ENCODE measurements at regions not wholly inside any gene's neighbourhood (a gene's known extent, or its start where the extent isn't known, plus 50 kb on each side); places are given as distances from the start of the nearest gene placed in this dataset.

- Histone ChIP-seq H3K4me3 (no peak overlapping the region), H3K27me3 (replicated peaks; ENCODE audit: insufficient read depth) (no peaks in the 10 kb centered on the region), H3K36me3 (no peaks in the 10 kb centered on the region), H3K4me1 (replicated peaks) (no peaks in the 10 kb centered on the region), H3K9me3 (no peaks in the 10 kb centered on the region), H3K27ac (no peak overlapping the region)
- intact Hi-C loops (cut with DNase I): no loop called here
- 18% methylated on average over 2 of the region's 2 CpGs for WGBS
- TF ChIP-seq CTCF (IDR thresholded peaks at IDR 0.05) (no peak), POLR2AphosphoS5 (IDR thresholded peaks at IDR 0.05) (no peak), POLR2A (IDR thresholded peaks at IDR 0.05) (no peak)
- no peak for DNase-seq (ENCODE audit: low spot score)
These were observed 269.1 kb upstream of the ACTBL2 start for GRCh38 chr5:57751710-57752109.

GRCh38 chr5:57750891-57751290 is 268.3 kb upstream of the ACTBL2 start:
- no peaks in the 10 kb centered on the region for H3K27me3 ChIP-seq (replicated peaks; ENCODE audit: insufficient read depth)
- no peak for DNase-seq (ENCODE audit: low spot score)
- H3K4me1 ChIP-seq (replicated peaks): no peaks in the 10 kb centered on the region
- TF ChIP-seq POLR2AphosphoS5 (IDR thresholded peaks at IDR 0.05): no peak
- no peak for TF ChIP-seq POLR2A (IDR thresholded peaks at IDR 0.05)
- TF ChIP-seq CTCF (IDR thresholded peaks at IDR 0.05): no peak
- intact Hi-C loops (cut with DNase I): no loop called here
- 95% methylated on average over 9 of the region's 9 CpGs for WGBS
- H3K9me3 ChIP-seq: no peaks in the 10 kb centered on the region
- H3K4me3 ChIP-seq: no peak overlapping the region
- no peaks in the 10 kb centered on the region for H3K36me3 ChIP-seq
- no peak overlapping the region for H3K27ac ChIP-seq

GRCh38 chr5:57750282-57750681 is 267.7 kb upstream of the ACTBL2 start:
- no peaks in the 10 kb centered on the region for H3K27me3 ChIP-seq (replicated peaks; ENCODE audit: insufficient read depth)
- 94% methylated on average over 10 of the region's 10 CpGs for WGBS
- no peaks in the 10 kb centered on the region for H3K4me1 ChIP-seq (replicated peaks)
- H3K27ac ChIP-seq: no peak overlapping the region
- H3K36me3 ChIP-seq: no peaks in the 10 kb centered on the region
- TF ChIP-seq CTCF (IDR thresholded peaks at IDR 0.05) (no peak), POLR2AphosphoS5 (IDR thresholded peaks at IDR 0.05) (no peak)
- no peak overlapping the region for H3K4me3 ChIP-seq
- no peak for DNase-seq (ENCODE audit: low spot score)
- H3K9me3 ChIP-seq: no peaks in the 10 kb centered on the region
- intact Hi-C loops (cut with DNase I): no loop called here

GRCh38 chr5:57749396-57749795 is 266.8 kb upstream of the ACTBL2 start:
- Histone ChIP-seq H3K36me3 (no peaks in the 10 kb centered on the region), H3K9me3 (no peaks in the 10 kb centered on the region), H3K4me3 (no peak overlapping the region), H3K27ac (no peak overlapping the region), H3K27me3 (replicated peaks; ENCODE audit: insufficient read depth) (no peaks in the 10 kb centered on the region), H3K4me1 (replicated peaks) (no peaks in the 10 kb centered on the region)
- DNase-seq (ENCODE audit: low spot score): no peak
- intact Hi-C loops (cut with DNase I): no loop called here
- TF ChIP-seq POLR2AphosphoS5 (IDR thresholded peaks at IDR 0.05) (no peak), CTCF (IDR thresholded peaks at IDR 0.05) (no peak), POLR2A (IDR thresholded peaks at IDR 0.05) (no peak)

GRCh38 chr5:57745700-57746651 is 263.4 kb upstream of the ACTBL2 start:
- Histone ChIP-seq H3K27me3 (replicated peaks; ENCODE audit: insufficient read depth) (no peaks in the 10 kb centered on the region), H3K9me3 (no peaks in the 10 kb centered on the region), H3K4me3 (no peak overlapping the region), H3K36me3 (no peaks in the 10 kb centered on the region), H3K27ac (no peak overlapping the region), H3K4me1 (replicated peaks) (no peaks in the 10 kb centered on the region)
- no peak for DNase-seq (ENCODE audit: low spot score)
- intact Hi-C loops (cut with DNase I): no loop called here
- 90% methylated on average over 7 of the region's 7 CpGs for WGBS
- TF ChIP-seq CTCF (IDR thresholded peaks at IDR 0.05) (no peak), POLR2AphosphoS5 (IDR thresholded peaks at IDR 0.05) (no peak), POLR2A (IDR thresholded peaks at IDR 0.05) (no peak)
